ENCODE measurements at regions not wholly inside any gene's neighbourhood (a gene's known extent, or its start where the extent isn't known, plus 50 kb on each side); places are given as distances from the start of the nearest gene placed in this dataset.
"Not testable (repeated sequence)": the region's sequence is repeated elsewhere in the genome, so short reads cannot be mapped to it uniquely, and the experiment has no call there.

DNA sequence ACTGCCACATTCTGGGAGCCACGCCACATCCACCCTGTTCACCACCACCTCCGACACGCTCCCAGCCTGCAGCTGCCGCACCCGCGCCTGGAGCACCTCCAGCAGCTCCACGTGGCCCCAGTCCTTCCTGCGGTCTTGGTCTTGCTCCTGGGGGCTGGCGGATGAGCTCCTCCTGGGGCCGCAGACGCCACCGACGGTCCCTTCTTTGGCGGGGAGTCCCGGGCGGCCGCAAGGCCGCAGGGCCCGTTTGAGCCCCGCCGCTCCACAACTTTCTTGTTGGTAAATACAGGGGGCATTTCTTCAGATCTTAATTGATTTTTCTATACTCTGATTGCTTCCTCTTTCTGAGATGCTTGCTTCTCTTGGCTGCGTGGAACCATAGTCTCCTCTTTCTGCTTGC is 75.3 kb upstream of the MED13 start:
- no peak for TF ChIP-seq FOXP2 (optimal IDR thresholded peaks at IDR 0.05; ENCODE audit: control extremely low read depth, extremely low read length, insufficient read depth)
- TF ChIP-seq POLR2AphosphoS5 (IDR thresholded peaks at IDR 0.05; ENCODE audit: borderline replicate concordance, low read depth, low read length): no peak
- TF ChIP-seq EZH2 (IDR thresholded peaks at IDR 0.05): no peak
- H3K9me3 ChIP-seq (ENCODE audit: low read depth, low read length): no peaks in the 10 kb centered on the region
- H3K36me3 ChIP-seq (ENCODE audit: insufficient read depth, low read length): no peaks in the 10 kb centered on the region
- no peak overlapping the region for H3K27ac ChIP-seq
- no peak overlapping the region for H3K4me3 ChIP-seq
- no peak overlapping the region for H3K9ac ChIP-seq (ENCODE audit: insufficient read length)
- DNase-seq (ENCODE audit: low read depth, low spot score): no peak

DNA sequence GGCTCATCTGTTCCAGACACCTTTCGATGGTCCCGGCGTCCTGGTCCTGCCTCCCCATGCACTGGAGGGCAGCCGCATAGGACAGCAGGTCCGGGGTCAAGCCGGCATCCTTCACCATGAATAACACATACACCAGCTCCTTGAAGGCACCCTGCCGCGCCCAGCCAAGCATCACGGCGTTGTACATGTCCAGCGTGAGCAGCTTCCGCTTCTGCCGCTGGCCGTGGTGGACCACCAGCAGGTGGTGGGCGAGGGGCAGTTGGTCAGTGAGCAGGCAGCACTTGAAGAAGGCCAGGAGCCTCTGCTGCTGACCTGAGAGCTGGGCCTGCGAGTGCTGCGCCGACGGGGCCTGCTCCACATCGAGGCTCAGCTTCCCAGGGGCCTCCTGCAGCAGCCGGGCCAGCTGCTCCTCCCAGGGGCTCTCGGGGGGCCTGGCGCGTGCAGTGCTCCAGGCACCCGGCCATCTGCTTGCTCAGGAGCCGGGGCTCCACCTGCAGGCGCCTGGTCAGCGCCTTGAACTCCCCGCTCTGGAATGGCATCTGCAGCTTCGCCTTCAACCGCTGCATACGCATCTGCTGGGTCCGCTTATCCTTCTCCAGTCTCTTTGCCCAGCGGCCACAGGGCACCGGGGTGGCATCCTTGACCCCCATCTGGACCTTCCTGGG is 74.7 kb upstream of the MED13 start:
- H3K9ac ChIP-seq (ENCODE audit: insufficient read length); H3K9me3 ChIP-seq (ENCODE audit: low read depth, low read length); H3K36me3 ChIP-seq (ENCODE audit: insufficient read depth, low read length); DNase-seq (ENCODE audit: low read depth, low spot score); H3K27ac ChIP-seq; H3K4me3 ChIP-seq: not testable (repeated sequence)

DNA sequence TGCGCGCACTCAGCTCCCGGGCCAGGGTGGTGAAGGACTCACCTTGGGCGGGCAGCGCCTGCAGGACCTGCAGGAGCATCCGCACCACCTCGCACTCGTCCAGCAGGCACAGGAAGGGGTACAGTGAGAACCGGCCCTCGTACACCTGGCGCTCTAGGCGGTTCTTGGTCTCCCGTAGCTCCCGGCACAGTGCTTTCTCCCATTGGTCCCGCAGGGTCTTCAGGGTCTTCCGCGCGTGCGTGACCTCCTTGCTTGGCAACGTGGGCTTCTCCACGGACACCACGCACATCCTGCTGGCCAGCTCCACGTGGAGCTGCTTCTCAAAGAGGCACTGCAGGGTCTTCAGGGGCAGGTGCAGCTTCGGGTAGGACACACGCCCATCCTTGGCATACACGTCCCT is 74.1 kb upstream of the MED13 start:
- DNase-seq (ENCODE audit: low read depth, low spot score): no peak
- H3K9me3 ChIP-seq (ENCODE audit: low read depth, low read length): no peaks in the 10 kb centered on the region

DNA sequence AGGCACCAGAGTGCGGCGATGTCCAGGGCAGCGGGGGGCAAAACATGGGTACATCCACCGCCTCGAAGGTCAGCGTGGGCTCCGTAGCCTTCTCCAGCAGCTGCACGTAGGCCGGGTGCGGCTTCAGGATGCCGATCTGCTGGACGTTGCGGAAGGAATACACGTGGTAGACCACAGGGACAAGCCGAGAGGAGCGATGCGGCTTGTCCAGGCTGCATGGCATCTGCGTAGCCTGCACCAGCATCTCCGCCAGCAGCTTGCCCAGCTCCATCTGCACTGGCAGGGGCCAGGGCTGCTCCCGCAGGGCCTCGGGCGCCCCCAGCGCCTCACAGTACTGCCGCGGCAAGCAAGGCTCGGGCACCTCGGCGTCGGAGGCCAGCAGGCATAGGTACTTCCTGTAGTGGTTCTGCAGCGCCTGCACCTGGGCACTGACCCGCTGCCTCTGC is 73.6 kb upstream of the MED13 start:
- not testable (repeated sequence) for H3K4me3 ChIP-seq; DNase-seq (ENCODE audit: low read depth, low spot score)

More for the DNA sequence above, 74.1 kb upstream of the MED13 start:
- no peak for TF ChIP-seq EZH2 (IDR thresholded peaks at IDR 0.05)
- TF ChIP-seq POLR2AphosphoS5 (IDR thresholded peaks at IDR 0.05; ENCODE audit: borderline replicate concordance, low read depth, low read length): no peak
- TF ChIP-seq FOXP2 (optimal IDR thresholded peaks at IDR 0.05; ENCODE audit: control extremely low read depth, extremely low read length, insufficient read depth): no peak
- H3K9ac ChIP-seq (ENCODE audit: insufficient read length): no peak overlapping the region
- no peaks in the 10 kb centered on the region for H3K36me3 ChIP-seq (ENCODE audit: insufficient read depth, low read length)
- no peak overlapping the region for H3K4me3 ChIP-seq
- no peak overlapping the region for H3K27ac ChIP-seq

DNA sequence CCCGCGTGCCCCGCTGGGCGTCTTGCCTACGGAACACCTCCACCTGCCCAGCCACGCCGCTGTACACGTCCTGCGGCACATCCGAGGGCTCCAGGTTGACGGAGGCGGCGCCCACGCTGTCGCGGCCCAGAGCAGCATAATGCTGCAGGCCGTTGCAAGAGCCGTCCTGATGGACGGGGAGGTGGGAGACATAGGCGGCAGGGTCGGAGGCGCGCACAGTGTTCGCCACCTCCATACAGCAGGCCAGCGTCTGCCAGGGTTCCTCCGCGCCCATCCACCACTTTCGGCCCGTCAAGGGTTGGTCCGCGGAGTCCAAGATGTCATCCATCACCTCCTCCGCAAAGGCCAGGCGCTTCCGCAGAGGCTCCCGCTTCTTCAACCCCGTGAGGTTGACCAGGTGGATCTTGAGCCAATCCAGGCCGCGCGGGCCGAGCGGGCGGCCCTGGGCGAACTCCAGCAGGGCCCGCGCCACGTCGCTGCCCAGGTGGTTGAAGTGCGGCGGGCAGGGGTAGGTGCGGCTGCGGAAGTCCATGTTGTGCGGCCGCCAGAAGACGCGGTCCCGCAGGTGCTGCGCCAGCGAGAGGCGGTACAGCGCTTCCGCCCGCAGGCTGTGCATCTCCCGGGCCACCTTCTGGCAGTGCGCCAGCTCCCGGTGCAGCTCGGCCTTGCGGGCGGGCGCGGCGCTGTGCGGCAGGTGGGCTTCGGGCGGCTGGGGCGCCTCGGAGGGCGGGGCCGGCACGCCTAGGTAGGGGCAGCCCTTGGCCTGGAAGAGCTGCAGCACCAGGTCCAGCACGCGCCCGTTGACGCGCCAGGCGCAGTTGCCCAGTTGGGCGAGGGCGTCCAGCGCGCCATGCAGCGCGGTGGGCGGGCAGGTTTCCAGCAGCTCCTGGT is 72.9 kb upstream of the MED13 start:
- not testable (repeated sequence) for H3K9ac ChIP-seq (ENCODE audit: insufficient read length); H3K27ac ChIP-seq; H3K36me3 ChIP-seq (ENCODE audit: insufficient read depth, low read length); DNase-seq (ENCODE audit: low read depth, low spot score); H3K4me3 ChIP-seq; H3K9me3 ChIP-seq (ENCODE audit: low read depth, low read length)

More for the DNA sequence above, 73.6 kb upstream of the MED13 start:
- not testable (repeated sequence) for H3K36me3 ChIP-seq (ENCODE audit: insufficient read depth, low read length); H3K9me3 ChIP-seq (ENCODE audit: low read depth, low read length); H3K9ac ChIP-seq (ENCODE audit: insufficient read length); H3K27ac ChIP-seq

DNA sequence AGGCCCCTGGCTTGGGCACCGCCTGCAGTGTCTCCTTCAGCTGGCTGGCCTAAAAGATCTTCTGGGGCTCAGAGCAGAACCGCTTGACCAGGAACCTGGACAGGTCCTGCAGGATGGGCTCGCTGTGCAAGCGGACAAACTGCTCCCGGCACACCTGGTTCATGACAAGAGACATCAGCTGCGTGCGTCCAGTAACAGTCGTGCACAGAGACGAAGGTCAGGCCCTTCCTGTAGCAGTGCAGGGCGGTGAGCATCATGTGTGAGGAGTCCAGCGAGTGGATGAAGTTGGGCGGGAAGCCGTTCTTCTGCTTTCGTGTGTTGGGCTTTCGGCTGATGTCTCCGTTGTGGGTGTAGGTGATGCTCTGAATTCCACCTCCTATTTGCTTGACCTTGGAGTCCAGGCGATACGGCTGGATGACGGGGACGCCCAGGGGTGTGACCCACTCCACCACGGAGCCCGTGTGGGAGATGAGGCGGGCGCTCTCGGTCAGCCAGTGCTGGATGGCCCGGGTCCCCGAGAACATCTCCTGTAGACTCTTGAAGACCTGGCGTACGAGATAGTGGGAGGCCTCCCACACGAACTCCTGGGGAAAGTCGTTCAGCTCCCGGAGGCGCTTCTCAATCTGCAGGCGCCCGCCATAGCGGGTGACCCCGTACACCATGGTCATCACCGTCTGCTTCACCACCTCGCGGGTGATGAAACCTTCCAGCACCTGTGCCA is 72.1 kb upstream of the MED13 start:
- not testable (repeated sequence) for H3K9ac ChIP-seq (ENCODE audit: insufficient read length); H3K27ac ChIP-seq; H3K9me3 ChIP-seq (ENCODE audit: low read depth, low read length); DNase-seq (ENCODE audit: low read depth, low spot score); H3K36me3 ChIP-seq (ENCODE audit: insufficient read depth, low read length); H3K4me3 ChIP-seq

DNA sequence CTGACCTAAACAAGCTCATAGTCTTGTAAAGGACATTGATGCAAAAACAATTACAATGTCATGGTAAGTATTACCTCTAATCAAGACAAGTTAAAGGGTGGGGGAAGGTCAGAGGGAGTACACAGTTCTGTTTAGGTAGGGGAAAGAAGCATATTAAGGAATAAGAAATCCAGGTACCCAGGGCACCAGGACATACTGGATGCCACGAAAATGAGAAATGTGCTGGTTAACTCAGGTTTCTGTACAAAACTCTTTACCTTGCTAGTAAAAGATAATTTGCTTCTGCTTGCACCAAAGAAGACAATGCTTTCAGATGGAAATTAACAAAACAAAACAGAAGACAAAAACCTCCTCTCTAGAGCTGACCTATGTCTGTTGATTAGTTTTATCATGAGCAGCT is 70.7 kb upstream of the MED13 start:
- no peaks in the 10 kb centered on the region for H3K36me3 ChIP-seq (ENCODE audit: insufficient read depth, low read length)
- no peak for TF ChIP-seq FOXP2 (optimal IDR thresholded peaks at IDR 0.05; ENCODE audit: control extremely low read depth, extremely low read length, insufficient read depth)
- no peak for TF ChIP-seq EZH2 (IDR thresholded peaks at IDR 0.05)
- no peak for TF ChIP-seq POLR2AphosphoS5 (IDR thresholded peaks at IDR 0.05; ENCODE audit: borderline replicate concordance, low read depth, low read length)
- DNase-seq (ENCODE audit: low read depth, low spot score): no peak
- no peaks in the 10 kb centered on the region for H3K9me3 ChIP-seq (ENCODE audit: low read depth, low read length)
- no peak overlapping the region for H3K9ac ChIP-seq (ENCODE audit: insufficient read length)
- H3K27ac ChIP-seq: no peak overlapping the region
- H3K4me3 ChIP-seq: no peak overlapping the region

DNA sequence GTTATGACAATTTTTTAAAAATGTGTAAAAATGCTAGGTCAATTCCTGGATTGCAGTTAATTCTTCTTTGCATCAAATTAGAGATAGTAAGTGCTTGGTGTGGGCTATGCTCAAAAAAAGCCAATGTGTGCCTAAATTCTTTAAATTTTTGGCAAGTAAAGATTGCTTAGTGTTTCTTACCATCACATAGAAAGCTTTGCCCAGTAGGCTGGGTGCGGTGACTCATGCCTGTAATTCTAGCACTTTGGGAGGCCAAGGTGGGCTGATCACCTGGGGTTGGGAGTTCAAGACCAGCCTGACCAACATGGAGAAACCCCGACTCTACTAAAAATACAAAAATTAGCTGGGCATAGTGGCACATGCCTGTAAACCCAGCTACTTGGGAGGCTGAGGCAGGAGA is 70.0 kb upstream of the MED13 start:
- not testable (repeated sequence) for H3K9ac ChIP-seq (ENCODE audit: insufficient read length); H3K27ac ChIP-seq; H3K9me3 ChIP-seq (ENCODE audit: low read depth, low read length); H3K36me3 ChIP-seq (ENCODE audit: insufficient read depth, low read length); DNase-seq (ENCODE audit: low read depth, low spot score); H3K4me3 ChIP-seq

DNA sequence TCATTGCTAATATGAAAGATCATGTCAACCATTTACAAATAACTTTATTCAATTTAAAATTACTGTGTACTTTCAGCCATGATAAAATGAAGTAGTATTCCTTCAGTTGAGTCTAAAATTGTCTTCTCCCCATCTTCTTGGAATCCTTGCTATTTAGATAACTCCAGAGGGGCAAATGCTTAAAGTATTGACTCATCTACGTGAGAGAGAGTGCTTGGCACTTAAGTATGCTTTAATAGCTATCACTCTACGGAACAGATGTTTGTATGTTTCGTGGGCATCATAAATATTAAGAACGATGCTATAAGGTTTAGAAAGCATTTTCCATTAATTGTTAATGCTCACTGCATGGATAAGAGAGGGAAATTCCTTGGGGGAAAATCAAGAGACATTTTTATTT is 69.3 kb upstream of the MED13 start:
- Histone ChIP-seq H3K4me3 (no peak overlapping the region), H3K9me3 (ENCODE audit: low read depth, low read length) (no peaks in the 10 kb centered on the region), H3K27ac (no peak overlapping the region), H3K36me3 (ENCODE audit: insufficient read depth, low read length) (no peaks in the 10 kb centered on the region), H3K9ac (ENCODE audit: insufficient read length) (no peak overlapping the region)
- no peak for DNase-seq (ENCODE audit: low read depth, low spot score)
- TF ChIP-seq FOXP2 (optimal IDR thresholded peaks at IDR 0.05; ENCODE audit: control extremely low read depth, extremely low read length, insufficient read depth) (no peak), EZH2 (IDR thresholded peaks at IDR 0.05) (no peak), POLR2AphosphoS5 (IDR thresholded peaks at IDR 0.05; ENCODE audit: borderline replicate concordance, low read depth, low read length) (no peak)

DNA sequence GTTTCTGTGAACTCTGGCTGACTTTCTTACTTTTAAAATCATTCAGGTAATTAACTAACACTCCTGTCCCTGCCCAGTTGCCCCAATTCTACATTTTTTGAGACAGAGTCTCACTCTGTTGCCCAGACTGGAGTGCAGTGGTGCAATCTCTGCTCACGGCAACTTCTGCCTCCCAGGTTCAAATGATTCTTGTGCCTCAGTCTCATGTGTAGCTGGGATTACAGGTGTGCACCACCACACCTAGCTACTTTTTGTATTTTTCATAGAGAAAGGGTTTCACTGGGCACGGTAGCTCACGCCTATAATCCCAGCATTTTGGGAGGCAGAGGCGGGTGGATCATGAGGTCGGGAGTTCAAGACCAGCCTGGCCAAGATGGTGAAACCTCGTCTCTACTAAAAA is 66.2 kb upstream of the MED13 start:
- DNase-seq (ENCODE audit: low read depth, low spot score); H3K27ac ChIP-seq: not testable (repeated sequence)

More for the DNA sequence above, 66.2 kb upstream of the MED13 start:
- not testable (repeated sequence) for H3K36me3 ChIP-seq (ENCODE audit: insufficient read depth, low read length); H3K4me3 ChIP-seq; H3K9me3 ChIP-seq (ENCODE audit: low read depth, low read length); H3K9ac ChIP-seq (ENCODE audit: insufficient read length)

All from SK-N-MC (cell line).